ENCODE measurements at regions not wholly inside any gene's neighbourhood (a gene's known extent, or its start where the extent isn't known, plus 50 kb on each side); places are given as distances from the start of the nearest gene placed in this dataset.

DNA sequence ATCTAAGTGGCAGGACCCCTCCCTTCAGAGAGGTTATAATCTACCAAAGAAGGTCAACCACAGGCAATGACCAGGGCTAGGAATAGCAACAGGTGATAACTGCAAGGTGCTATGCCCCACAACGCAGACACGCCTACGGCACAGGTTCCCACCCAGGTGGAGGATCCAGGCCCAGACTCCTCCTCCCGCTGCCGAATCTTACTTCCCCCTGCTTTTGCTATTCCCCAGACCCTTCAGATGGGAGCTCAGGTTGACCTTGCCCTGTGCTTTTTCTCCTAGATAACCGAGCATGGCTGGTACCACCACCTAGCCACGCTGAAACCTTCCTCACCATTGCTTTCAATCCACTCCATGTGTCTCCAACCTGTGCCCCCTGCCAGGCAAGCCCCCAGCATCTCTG, 142.2 kb upstream of the IGF1R start:
- Mint-ChIP-seq H3K4me1 (no peaks in the 10 kb centered on the region), H3K4me3 (no peak overlapping the region), H3K9me3 (no peaks in the 10 kb centered on the region), H3K27me3 (peaks cover 29% of the 10 kb centered on the region), H3K36me3 (no peaks in the 10 kb centered on the region), H3K27ac (no peak overlapping the region)

DNA sequence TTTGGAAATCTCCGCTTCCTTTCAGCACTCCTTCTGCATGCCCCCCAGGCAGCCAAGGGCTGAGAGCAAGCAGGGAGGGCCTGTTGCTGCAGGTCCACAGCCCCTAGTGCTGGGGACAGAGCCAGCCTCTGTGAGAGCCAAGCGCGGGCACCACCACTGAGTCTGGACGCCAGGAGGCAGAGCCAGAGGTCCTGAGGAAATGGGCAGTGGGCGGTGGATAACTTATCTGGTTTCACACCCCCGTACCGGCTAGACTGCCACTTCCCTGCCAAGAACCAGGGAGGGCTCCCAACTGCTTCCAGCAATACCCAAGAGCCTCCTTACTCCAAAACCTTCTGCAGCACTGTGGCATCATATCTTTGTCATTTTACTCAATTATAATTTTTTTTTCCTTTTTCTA, 141.6 kb upstream of the IGF1R start:
- Mint-ChIP-seq H3K27ac (no peak overlapping the region), H3K27me3 (peaks cover 29% of the 10 kb centered on the region), H3K4me3 (no peak overlapping the region), H3K9me3 (no peaks in the 10 kb centered on the region), H3K4me1 (no peaks in the 10 kb centered on the region), H3K36me3 (no peaks in the 10 kb centered on the region)

DNA sequence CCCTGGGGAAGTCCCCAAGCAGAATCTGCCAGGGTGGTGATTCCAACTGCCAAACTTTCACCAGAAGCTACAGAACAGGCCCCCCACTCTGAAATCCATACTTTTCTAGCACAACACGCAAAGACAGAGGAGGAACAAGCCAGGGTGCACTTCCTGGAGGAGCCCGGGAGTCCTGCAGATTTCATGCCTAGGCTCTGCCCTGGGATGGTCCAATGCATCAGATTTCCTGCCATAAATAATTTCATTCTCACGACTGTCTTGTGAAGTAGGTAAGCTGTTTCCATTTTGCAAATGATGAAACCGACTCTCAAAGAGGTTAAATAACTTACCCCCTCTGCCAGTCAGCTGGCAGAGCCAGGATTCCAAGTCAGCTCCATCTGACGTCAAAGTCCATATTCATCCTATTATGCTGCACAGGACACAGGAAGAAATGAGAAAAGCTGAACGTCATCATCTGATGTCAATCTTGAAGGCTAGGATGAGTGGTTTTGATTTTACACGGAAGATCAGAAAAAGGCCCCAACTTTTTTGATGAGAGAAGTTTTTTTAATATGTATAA, 134.8 kb upstream of the IGF1R start:
- no peaks in the 10 kb centered on the region for H3K27me3 Mint-ChIP-seq
- no peaks in the 10 kb centered on the region for H3K9me3 Mint-ChIP-seq
- H3K4me1 Mint-ChIP-seq = no peaks in the 10 kb centered on the region
- no peaks in the 10 kb centered on the region for H3K36me3 Mint-ChIP-seq
- no peak overlapping the region for H3K27ac Mint-ChIP-seq
- H3K4me3 Mint-ChIP-seq = no peak overlapping the region

DNA sequence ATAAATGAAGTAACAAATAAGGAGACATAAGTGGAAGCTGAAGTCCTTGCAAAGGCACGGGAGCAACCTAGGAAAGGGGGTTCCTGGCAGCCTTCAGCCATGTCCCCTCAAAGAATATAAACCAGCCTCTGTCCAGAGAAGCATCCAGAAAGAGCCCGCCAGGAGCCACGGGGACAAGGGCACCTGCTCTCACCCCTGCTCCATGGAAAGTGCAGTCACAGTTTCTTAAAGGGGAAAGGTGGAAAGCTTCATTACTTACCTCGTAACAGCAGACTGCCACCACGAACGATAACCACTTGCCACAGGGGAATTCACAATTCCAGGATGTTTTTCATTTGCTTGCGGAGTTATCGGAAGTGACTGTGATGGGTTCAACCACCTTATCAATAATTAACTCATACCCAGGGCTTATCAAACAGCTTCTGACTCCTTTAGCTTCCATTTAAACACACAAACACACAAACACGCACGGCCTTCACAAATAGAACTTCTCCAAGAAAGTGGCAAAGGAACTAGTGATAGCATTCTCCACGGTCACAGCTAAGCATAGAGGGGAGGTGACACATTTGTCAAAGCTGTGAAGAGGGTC, 134.2 kb upstream of the IGF1R start:
- Mint-ChIP-seq H3K4me3 (no peak overlapping the region), H3K36me3 (no peaks in the 10 kb centered on the region), H3K4me1 (peaks cover 4% of the 10 kb centered on the region), H3K9me3 (no peaks in the 10 kb centered on the region), H3K27me3 (peaks cover 2% of the 10 kb centered on the region), H3K27ac (no peak overlapping the region)

DNA sequence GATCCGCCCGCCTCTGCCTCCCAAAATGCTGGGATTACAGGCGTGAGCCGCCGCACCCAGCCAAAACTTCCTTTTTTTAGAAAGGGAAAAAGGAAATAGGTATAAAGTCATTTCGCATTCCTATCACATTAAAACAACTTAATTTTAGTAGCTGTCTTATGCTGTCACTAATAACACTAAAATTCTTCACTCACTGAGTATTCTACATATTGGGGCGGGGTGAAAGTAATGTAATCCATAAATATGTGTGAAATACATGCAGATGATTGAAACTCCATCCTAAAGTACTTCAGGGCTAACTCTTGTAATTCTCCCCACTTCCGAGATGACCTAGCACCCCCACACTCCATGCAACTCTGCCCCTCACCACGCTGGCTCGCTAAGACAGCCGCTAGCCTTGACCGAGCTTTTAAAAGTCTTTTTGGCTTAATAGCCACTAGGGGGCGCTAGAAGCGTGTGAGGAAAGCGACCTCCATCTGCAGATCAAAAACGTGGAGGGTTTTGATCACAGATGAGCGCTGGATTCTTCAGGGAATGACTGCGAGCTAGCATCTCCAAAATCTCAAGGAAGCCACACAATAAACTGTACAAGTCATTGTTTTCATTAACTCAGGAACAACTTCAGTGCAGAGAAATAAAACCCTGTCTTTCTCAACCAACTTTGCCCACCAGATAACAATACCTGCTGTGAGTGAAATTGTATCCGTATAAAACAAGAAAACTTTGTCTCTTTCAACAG, 129.3 kb upstream of the IGF1R start:
- no peak overlapping the region for H3K4me3 Mint-ChIP-seq
- H3K4me1 Mint-ChIP-seq = peaks cover 6% of the 10 kb centered on the region
- peak overlapping the region; percentile 24 for H3K27ac Mint-ChIP-seq
- peaks cover 2% of the 10 kb centered on the region for H3K27me3 Mint-ChIP-seq
- no peaks in the 10 kb centered on the region for H3K36me3 Mint-ChIP-seq
- no peaks in the 10 kb centered on the region for H3K9me3 Mint-ChIP-seq

DNA sequence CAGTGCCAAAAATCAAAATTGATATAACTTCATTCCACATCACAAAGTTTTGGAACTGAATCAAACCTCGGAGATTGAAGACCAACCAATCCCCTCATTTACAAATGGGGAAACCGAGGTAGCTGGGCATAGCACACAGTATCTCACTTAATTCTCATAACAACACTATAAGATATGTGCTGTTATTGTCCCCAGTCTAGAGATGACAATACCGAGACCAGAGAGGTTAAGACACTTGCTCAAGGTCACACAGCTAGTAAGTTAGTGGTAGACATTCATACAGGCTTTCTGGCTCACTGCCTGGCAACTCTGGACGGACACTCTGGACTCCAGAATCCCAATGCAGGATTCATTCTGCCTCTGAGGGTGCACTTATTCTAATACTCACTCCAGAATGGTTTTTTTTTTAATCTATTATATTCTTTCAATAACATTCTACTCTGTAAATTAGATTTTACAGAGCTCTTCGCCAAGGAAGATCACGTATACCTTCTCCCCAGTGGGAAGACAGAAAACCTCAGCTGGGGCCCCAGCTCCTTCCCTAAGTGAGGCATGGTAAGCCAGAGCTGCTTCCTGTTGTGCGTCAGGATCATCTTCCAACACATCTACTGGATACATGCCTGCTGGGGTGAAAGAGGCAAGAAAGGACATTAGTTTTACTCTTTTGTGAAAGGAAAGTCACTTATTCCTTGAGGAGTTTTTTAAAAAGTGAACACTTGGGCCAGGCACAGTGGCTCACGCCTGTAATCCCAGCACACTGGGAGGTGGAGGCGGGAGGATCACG, 128.4 kb upstream of the IGF1R start:
- Mint-ChIP-seq H3K36me3 (no peaks in the 10 kb centered on the region), H3K9me3 (no peaks in the 10 kb centered on the region), H3K27ac (no peak overlapping the region), H3K27me3 (peaks cover 2% of the 10 kb centered on the region), H3K4me1 (peaks cover 6% of the 10 kb centered on the region), H3K4me3 (no peak overlapping the region)

DNA sequence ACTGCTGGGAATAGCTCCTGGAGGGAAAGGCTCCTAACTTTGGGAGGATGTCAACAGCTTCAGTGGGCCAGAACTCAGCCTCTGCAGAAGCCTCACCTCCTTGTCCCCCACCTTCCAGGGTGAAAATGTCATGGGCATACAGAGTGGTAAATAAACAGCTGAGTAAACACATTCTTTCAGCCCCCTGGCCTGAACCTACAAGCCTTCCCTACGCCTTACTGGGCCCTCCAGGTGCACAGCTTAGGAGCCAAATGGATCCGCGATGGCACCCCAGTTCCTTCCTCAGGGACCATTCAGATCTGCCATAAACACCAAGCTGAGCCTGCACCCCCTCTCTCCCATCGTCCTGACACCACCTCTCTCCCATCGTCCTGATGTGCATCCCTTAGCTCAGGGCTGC, 126.2 kb upstream of the IGF1R start:
- Mint-ChIP-seq H3K36me3 (no peaks in the 10 kb centered on the region), H3K4me3 (no peak overlapping the region), H3K27me3 (peaks cover 2% of the 10 kb centered on the region), H3K27ac (no peak overlapping the region), H3K4me1 (peaks cover 6% of the 10 kb centered on the region), H3K9me3 (no peaks in the 10 kb centered on the region)

DNA sequence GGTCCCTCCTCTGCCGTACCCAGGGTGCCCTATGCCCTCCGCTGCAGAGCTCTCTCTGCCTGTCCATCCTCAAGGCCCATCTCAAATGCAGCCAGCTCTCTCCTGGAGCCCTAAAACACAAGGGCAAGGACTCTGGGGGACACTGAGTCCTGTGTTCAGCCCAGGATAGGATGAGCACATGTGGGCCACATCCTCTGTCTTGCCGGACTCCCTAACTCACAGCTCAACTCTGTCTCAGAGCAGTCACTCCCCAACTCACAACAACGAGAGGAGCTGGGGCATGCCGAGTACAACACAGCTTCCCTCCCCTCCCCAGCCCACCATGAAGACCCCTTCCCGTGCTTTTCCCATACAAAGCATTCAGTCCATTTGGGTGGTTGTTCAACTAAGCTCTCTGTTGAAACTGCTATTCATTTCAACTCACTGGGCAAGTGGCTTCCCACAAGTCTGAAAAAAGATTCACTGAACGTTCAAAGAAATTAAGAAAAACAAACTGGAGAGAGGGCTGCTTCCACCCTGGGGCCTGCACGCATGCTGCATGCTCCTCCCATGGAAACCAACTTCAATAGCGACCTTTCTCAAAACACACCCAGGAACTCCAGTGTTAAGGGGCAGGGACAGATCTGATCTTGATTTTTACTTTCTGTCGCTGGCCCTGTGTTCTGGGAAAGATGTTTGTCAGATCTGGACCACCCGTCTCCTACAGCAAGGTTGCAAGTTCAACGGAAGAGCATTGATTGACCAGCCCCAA, 124.3 kb upstream of the IGF1R start:
- H3K9me3 Mint-ChIP-seq = no peaks in the 10 kb centered on the region
- H3K27ac Mint-ChIP-seq = no peak overlapping the region
- H3K27me3 Mint-ChIP-seq = no peaks in the 10 kb centered on the region
- no peaks in the 10 kb centered on the region for H3K36me3 Mint-ChIP-seq
- H3K4me3 Mint-ChIP-seq = no peak overlapping the region
- peaks cover 3% of the 10 kb centered on the region for H3K4me1 Mint-ChIP-seq

DNA sequence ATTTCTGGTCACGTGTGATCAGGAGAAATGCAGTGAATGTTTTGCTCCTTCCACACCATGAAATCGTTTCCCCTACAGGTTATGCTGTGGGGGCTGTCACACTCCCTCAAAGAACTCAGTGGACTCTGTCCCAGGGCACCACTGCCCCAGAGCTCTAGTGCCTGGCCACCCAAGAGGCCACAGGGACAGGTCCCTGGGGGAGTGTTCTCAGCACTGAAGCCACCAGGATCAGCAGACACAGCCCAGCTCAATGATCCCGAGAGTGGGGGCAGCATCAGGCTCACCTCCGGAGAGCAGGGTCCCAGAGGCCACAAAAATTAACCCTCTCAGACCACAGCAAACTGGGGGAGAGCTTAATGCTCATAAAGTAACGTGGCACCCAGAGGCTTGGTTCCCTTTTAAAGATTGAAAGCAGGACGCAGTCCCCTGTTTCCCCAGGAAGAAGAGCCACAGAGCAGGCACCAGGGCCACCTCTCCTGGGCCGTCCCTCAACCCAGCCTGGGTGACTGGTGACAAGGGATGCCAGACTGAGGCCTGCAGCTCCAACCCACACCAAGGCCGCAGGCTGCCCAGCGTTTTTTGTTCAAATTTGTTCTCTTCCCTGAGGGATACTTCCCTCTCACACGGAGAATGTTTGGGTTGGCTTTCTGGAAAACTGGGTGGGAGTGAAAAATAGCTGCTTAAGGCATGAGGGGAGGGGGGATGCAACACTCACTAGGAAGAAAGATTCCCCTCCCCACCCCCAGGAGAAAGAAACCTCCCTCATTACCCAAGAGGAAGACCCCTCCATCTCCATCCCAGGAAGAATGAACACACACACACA, 123.3 kb upstream of the IGF1R start:
- Mint-ChIP-seq H3K4me1 (no peaks in the 10 kb centered on the region), H3K9me3 (no peaks in the 10 kb centered on the region), H3K27ac (no peak overlapping the region), H3K36me3 (no peaks in the 10 kb centered on the region), H3K4me3 (no peak overlapping the region), H3K27me3 (no peaks in the 10 kb centered on the region)

DNA sequence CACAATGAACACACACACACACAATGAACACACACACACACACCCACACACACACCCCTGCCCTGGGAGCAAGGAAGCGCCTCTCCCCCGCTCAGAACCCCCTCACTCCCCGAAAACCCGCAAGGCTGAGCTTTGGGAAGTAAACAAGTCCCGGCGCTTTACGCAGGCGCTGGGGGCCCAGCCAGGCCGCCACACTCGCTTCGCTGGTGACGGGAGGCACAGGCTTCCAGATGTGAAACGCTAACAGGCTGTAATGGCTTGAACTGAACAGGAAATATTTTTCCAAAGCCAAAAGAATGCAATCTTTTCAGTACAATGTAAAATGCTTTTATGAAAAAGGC, 122.7 kb upstream of the IGF1R start:
- Mint-ChIP-seq H3K27ac (no peak overlapping the region), H3K4me1 (peaks cover under 1% of the 10 kb centered on the region), H3K27me3 (no peaks in the 10 kb centered on the region), H3K4me3 (no peak overlapping the region), H3K9me3 (no peaks in the 10 kb centered on the region), H3K36me3 (no peaks in the 10 kb centered on the region)

DNA sequence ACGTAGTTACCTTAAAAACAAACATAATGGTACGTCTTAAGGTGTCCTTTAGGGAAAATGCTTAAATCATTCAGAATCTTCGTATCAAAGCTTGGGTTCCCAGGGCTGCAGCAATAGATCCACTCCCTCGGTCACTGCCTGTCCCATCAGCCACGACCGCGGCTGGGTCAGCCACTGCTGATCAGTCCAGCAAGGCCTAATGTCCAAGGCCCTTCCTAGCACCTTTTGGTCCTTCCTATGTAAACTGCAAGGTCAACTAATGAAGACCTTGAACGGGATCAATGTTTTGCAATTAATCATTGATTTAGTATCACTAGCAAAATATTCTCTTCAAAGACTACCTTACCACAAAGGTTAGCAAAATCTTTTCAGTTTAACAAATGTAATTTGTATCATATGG, 122.2 kb upstream of the IGF1R start:
- no peak overlapping the region for H3K4me3 Mint-ChIP-seq
- no peaks in the 10 kb centered on the region for H3K36me3 Mint-ChIP-seq
- H3K4me1 Mint-ChIP-seq = peaks cover 4% of the 10 kb centered on the region
- no peaks in the 10 kb centered on the region for H3K27me3 Mint-ChIP-seq
- no peaks in the 10 kb centered on the region for H3K9me3 Mint-ChIP-seq
- no peak overlapping the region for H3K27ac Mint-ChIP-seq

DNA sequence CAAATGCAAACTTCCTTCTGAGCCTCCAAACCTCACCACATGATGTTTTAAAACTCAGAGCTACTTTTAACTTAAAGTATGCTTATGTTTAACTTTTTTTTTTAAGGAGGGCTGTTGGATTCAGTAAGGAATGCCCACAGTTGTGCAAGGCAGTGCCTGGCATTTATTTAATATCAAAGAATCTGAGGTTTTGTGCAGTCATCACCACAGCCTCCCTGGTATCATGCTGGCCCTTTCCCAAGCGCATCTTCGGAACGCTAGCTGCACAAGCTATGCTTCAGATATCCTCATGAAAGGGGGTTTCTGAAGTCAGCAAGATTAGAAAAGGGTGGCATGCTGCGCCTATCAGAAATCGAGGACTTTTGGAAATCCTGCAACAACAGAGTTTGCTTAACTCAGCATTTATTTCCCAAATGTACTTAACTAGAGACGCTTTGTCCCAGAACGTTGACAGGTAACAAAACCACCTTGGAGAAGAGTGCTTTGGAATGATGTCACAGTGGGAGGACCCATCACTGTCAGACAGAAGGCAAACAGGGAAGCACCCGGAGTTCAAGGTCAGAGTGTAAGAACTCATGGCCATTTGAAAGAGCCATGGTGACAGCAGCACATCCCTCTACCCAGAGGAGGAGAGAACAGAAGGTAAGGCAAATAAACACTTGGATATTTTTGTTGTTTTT, 120.2 kb upstream of the IGF1R start:
- H3K27ac Mint-ChIP-seq = no peak overlapping the region
- H3K9me3 Mint-ChIP-seq = no peaks in the 10 kb centered on the region
- H3K27me3 Mint-ChIP-seq = no peaks in the 10 kb centered on the region
- H3K36me3 Mint-ChIP-seq = no peaks in the 10 kb centered on the region
- H3K4me1 Mint-ChIP-seq = peaks cover 4% of the 10 kb centered on the region
- no peak overlapping the region for H3K4me3 Mint-ChIP-seq

DNA sequence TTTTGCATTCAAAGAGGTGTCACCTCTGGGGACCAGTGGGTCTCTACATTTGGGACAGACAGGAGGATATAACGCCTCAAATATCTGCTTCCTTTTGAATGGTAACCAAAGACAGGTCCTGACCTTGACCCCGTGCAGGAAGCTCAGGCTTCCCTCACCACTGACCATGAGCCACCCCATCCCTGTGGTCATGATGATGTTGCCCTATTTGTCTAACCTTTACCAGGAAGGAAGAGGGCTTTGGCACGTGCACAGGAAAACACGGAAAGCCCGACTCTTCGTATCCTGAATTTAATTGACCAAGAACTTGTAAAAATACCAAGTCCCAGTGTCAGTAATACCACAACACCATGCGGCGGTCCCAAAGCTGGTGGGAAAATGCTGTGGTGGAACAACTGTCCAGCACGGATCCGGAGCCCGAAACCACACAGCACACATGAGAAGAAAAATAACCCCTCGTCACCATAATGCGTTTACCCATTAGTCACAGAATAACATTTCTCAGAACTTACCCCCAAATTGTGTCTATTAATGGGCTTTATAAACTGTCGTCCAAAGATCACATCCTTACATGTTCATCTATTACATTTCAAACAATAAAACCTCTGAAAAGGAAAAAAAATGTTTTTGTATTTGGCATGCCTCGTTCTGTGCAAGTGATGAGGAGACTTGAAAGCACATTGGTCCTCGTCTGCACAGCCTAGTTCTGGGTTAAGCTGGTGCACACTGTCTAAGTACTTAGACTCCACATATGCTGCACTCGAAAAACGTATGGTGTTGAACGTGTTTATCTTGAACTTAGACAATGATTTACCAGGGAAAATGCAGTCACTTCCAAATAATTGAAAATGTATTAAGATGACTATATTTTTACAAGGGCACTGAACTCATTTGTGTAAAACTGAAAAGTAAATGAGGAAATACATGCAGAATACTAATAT, 118.9 kb upstream of the IGF1R start:
- peaks cover 4% of the 10 kb centered on the region for H3K4me1 Mint-ChIP-seq
- H3K27me3 Mint-ChIP-seq = peaks cover 2% of the 10 kb centered on the region
- H3K27ac Mint-ChIP-seq = no peak overlapping the region
- no peaks in the 10 kb centered on the region for H3K36me3 Mint-ChIP-seq
- no peaks in the 10 kb centered on the region for H3K9me3 Mint-ChIP-seq
- H3K4me3 Mint-ChIP-seq = no peak overlapping the region

DNA sequence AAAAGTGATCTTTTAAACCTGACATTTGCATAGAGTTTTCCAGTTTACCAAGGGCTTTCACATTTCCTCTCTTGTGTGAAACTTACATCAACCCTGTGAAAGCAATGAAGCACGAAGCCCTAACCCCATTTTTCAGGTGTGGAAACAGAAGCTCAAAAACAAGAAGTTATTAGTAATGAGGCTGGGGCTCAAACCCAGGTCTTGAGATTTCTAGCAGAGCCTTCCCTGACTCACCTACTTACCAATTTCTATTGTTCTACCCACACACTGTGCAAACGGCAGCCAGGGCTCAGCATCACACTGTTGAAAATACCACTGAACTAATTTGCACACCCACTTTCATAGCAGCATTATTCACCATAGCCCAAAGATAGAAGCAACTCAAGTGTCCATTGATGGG, 117.8 kb upstream of the IGF1R start:
- Mint-ChIP-seq H3K27me3 (peaks cover 2% of the 10 kb centered on the region), H3K9me3 (no peaks in the 10 kb centered on the region), H3K27ac (no peak overlapping the region), H3K36me3 (no peaks in the 10 kb centered on the region), H3K4me1 (peaks cover 4% of the 10 kb centered on the region), H3K4me3 (no peak overlapping the region)
